GM13976 (cell line): ENCODE measurements at regions not wholly inside any gene's neighbourhood (a gene's known extent, or its start where the extent isn't known, plus 50 kb on each side); places are given as distances from the start of the nearest gene placed in this dataset.

Experiments used
- DNase-seq: peaks from one replicate; pipeline ENCODE4 v3.0.0; 2012; ENCODE audit warnings: low spot score
- CTCF ChIP-seq: IDR thresholded peaks from 2 replicates; pipeline ENCODE4 v1.5.1; 2012; ENCODE audit warnings: borderline replicate concordance, mild to moderate bottlenecking; ENCODE audit not compliant: insufficient read depth; ENCODE audit errors: extremely low read depth, missing control alignments, control extremely low read depth
- in situ Hi-C: fragments of 300-500 bp; cut with MboI; formaldehyde crosslinking; loops from one replicate; pipeline ENCODE4 v1.12.0; 2022; ENCODE audit warnings: low sequenced_read_pairs, mixed read lengths, inconsistent platforms; ENCODE audit not compliant: unreplicated experiment

- in situ Hi-C loops, result no loop called here
These were observed 78.6 kb upstream of the CSF3R start for GRCh38 chr1:36561361-36561724.

GRCh38 chr1:36560621-36561360, 78.1 kb upstream of the CSF3R start:
- in situ Hi-C loops, result no loop called here

More at GRCh38 chr1:36561361-36561724, 78.6 kb upstream of the CSF3R start:
- DNase-seq, result no peak
- TF ChIP-seq CTCF, result no peak

GRCh38 chr1:36560177-36560576, 77.5 kb upstream of the CSF3R start:
- DNase-seq, result no peak
- in situ Hi-C loops, result no loop called here
- no peak for TF ChIP-seq CTCF

More at GRCh38 chr1:36560621-36561360, 78.1 kb upstream of the CSF3R start:
- no peak for DNase-seq
- no peak for TF ChIP-seq CTCF

- in situ Hi-C loops, result no loop called here
- DNase-seq, result no peak
- no peak for TF ChIP-seq CTCF
These were observed 76.3 kb upstream of the CSF3R start for GRCh38 chr1:36559061-36559460.

GRCh38 chr1:36557041-36558000, 74.6 kb upstream of the CSF3R start:
- TF ChIP-seq CTCF, result no peak
- no peak for DNase-seq
- in situ Hi-C loops, result no loop called here

- in situ Hi-C loops, result no loop called here
- no peak for DNase-seq
- no peak for TF ChIP-seq CTCF
These were observed 72.3 kb upstream of the CSF3R start for GRCh38 chr1:36555041-36555440.
